Activated CD4-positive, alpha-beta T cell treated with anti-CD3 and anti-CD28 coated beads, Interleukin-2, amount 50 U/mL, for 4 hours (primary cell): ENCODE measurements at regions not wholly inside any gene's neighbourhood (a gene's known extent, or its start where the extent isn't known, plus 50 kb on each side); places are given as distances from the start of the nearest gene placed in this dataset.
A peak's percentile ranks its signal among the peaks of the same experiment; 100 is the strongest.

Experiments
- DNase-seq, 2 experiments: peaks; one replicate each; pipeline ENCODE4 v3.0.0-alpha.2; 2020

GRCh38 chr21:38712071-38712470 is 93.7 kb upstream of the ETS2 start:
- DNase-seq: no peak

- no peak for DNase-seq
Measured at GRCh38 chr21:38712664-38713063, 93.1 kb upstream of the ETS2 start.

- no peak for DNase-seq
Measured at GRCh38 chr21:38714039-38714817, 91.5 kb upstream of the ETS2 start.

GRCh38 chr21:38714999-38715398 is 90.7 kb upstream of the ETS2 start:
- DNase-seq: no peak

- DNase-seq: no peak
Measured at GRCh38 chr21:38716088-38716487, 89.6 kb upstream of the ETS2 start.

- DNase-seq: no peak
Measured at GRCh38 chr21:38716942-38717341, 88.8 kb upstream of the ETS2 start.

GRCh38 chr21:38718481-38718880 is 87.2 kb upstream of the ETS2 start:
- no peak for DNase-seq

- no peak for DNase-seq
Measured at GRCh38 chr21:38720074-38720473, 85.7 kb upstream of the ETS2 start.

GRCh38 chr21:38721055-38721454 is 84.7 kb upstream of the ETS2 start:
- no peak for DNase-seq

- DNase-seq: no peak
Measured at GRCh38 chr21:38721958-38722357, 83.8 kb upstream of the ETS2 start.

- DNase-seq: no peak
Measured at GRCh38 chr21:38725196-38726157, 80.3 kb upstream of the ETS2 start.

GRCh38 chr21:38726482-38726881 is 79.2 kb upstream of the ETS2 start:
- DNase-seq: no peak

- DNase-seq: no peak
Measured at GRCh38 chr21:38729291-38729690, 76.4 kb upstream of the ETS2 start.

- no peak for DNase-seq
Measured at GRCh38 chr21:38729754-38730379, 75.9 kb upstream of the ETS2 start.

- peak; percentile 61 to 73 for DNase-seq
Measured at GRCh38 chr21:38733972-38734546, 71.7 kb upstream of the ETS2 start.

- no peak for DNase-seq
Measured at GRCh38 chr21:38734646-38735365, 70.9 kb upstream of the ETS2 start.

GRCh38 chr21:38735626-38736206 is 70.0 kb upstream of the ETS2 start:
- DNase-seq: no peak

- no peak for DNase-seq
Measured at GRCh38 chr21:38740090-38740489, 65.6 kb upstream of the ETS2 start.

GRCh38 chr21:38741092-38741949 is 64.4 kb upstream of the ETS2 start:
- DNase-seq: no peak

GRCh38 chr21:38741950-38742256 is 63.8 kb upstream of the ETS2 start:
- DNase-seq: no peak

- no peak for DNase-seq
Measured at GRCh38 chr21:38742580-38743260, 63.0 kb upstream of the ETS2 start.
